Left lung (tissue), 4 donors: ENCODE measurements at regions not wholly inside any gene's neighbourhood (a gene's known extent, or its start where the extent isn't known, plus 50 kb on each side); places are given as distances from the start of the nearest gene placed in this dataset.

Experiments
- ATAC-seq: fragments of 200-7000 bp; cut with Tn5 transposase; one replicate; pipeline ENCODE4 v1.9.1; 2020; ENCODE audit warnings: moderate library complexity
- DNase-seq, 4 donors: peaks; one replicate each; pipeline ENCODE4 v3.0.0-alpha.2; 2013 to 2020
- H3K27ac ChIP-seq, 2 donors: fragments of 200-600 bp; sonication (generic) in 1 of 2; one replicate each; pipeline versions ENCODE4 v1.5.0 to v1.8.0; 2020 to 2021
- H3K27me3 ChIP-seq, 2 donors: fragments of 200-600 bp; sonication (generic) in 1 of 2; one replicate each; pipeline versions ENCODE4 v1.5.0 to v1.8.0; 2020 to 2021
- H3K36me3 ChIP-seq, 2 donors: fragments of 200-600 bp; sonication (generic) in 1 of 2; one replicate each; pipeline versions ENCODE4 v1.5.0 to v1.8.0; 2020 to 2021
- H3K4me1 ChIP-seq, 2 donors: fragments of 200-600 bp; one replicate each; pipeline ENCODE4 v1.8.0; 2021
- H3K4me3 ChIP-seq, 2 donors: fragments of 200-600 bp; sonication (generic) in 1 of 2; one replicate each; pipeline versions ENCODE4 v1.5.0 to v1.8.0; 2020 to 2021; ENCODE audit warnings: mild to moderate bottlenecking in 1 of 2
- H3K9me3 ChIP-seq, 2 donors: fragments of 200-600 bp; sonication (generic) in 1 of 2; one replicate each; pipeline versions ENCODE4 v1.5.0 to v1.8.0; 2020 to 2021
- CTCF ChIP-seq, 2 donors: fragments of 200-600 bp; sonication (generic) in 1 of 2; IDR thresholded peaks; one replicate each; pipeline versions ENCODE4 v1.5.0 to v1.8.0; 2021; ENCODE audit warnings: antibody characterized with exemption in 2 of 2
- intact Hi-C, 2 donors: fragments of 100-400 bp; cut with DNase I; formaldehyde crosslinking; loops; one replicate each; pipeline versions ENCODE4 v1.11.2 to v1.14.2; 2022
- donor health status: DM: no; HTN: yes; CAD: no.
- donor health status: DM: no; HTN: no; CAD: no.

DNA sequence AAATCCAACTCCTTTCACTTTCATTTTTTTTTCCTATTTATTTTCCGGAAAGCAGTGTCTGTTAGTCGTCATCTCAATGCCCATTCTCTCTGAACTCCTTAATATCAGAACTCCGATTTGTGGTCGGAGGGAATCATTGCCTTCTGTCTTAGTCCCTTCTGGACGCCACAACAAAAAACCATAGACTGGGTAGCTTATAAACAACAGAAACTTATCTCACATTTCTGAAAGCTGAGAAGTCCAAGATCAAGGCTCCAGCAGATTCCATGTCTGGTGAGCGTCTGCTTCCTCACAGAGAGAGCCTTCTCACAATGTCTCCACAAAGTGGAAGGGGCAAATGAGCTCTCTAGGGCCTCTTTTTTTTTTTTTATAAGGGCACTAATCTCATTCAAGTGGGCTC lies 296.6 kb upstream of the CDH11 start:
- Histone ChIP-seq H3K27ac (no peak overlapping the region), H3K4me3 (no peak overlapping the region), H3K4me1 (no peaks in the 10 kb centered on the region), H3K36me3 (no peaks in the 10 kb centered on the region), H3K9me3 (no peaks in the 10 kb centered on the region), H3K27me3 (no peaks in the 10 kb centered on the region)
- TF ChIP-seq CTCF (IDR thresholded peaks at IDR 0.05): no peak
- intact Hi-C loops: no loop called here
- ATAC-seq (no peak), DNase-seq (no peak)

DNA sequence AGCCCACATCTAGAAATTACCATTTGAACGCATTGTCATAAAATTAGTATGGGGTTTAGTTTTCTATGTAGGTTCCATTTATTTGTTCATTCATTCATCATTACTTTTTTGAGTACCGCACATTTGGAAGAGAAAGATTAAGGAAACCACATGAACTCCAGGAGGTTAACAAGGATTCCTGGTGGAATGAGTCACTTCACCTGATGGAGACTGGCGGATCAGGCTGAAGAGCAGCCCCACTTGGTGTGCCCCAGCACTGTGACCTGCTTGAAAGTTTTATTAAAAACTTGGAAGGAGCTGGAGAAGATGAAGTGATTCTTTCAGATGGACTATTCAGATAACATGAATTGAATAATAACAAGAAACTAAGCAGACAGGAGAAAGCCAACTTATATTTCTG lies 293.6 kb upstream of the CDH11 start:
- intact Hi-C loops: no loop called here
- ATAC-seq: peak; percentile 24

GRCh38 chr16:65414284-65414984 lies 292.6 kb upstream of the CDH11 start:
- H3K27me3 ChIP-seq: no peaks in the 10 kb centered on the region
- TF ChIP-seq CTCF (IDR thresholded peaks at IDR 0.05): no peak
- ATAC-seq (peak; percentile 51), DNase-seq (no peak)
- H3K4me3 ChIP-seq: no peak overlapping the region
- H3K27ac ChIP-seq: no peak overlapping the region
- no peaks in the 10 kb centered on the region for H3K4me1 ChIP-seq
- no peaks in the 10 kb centered on the region for H3K9me3 ChIP-seq
- intact Hi-C loops: no loop called here
- H3K36me3 ChIP-seq: no peaks in the 10 kb centered on the region

More for the DNA sequence above, 293.6 kb upstream of the CDH11 start:
- Histone ChIP-seq H3K27ac (no peak overlapping the region), H3K36me3 (no peaks in the 10 kb centered on the region), H3K4me3 (no peak overlapping the region), H3K9me3 (no peaks in the 10 kb centered on the region), H3K4me1 (no peaks in the 10 kb centered on the region), H3K27me3 (no peaks in the 10 kb centered on the region)
- no peak for DNase-seq
- no peak for TF ChIP-seq CTCF (IDR thresholded peaks at IDR 0.05)

DNA sequence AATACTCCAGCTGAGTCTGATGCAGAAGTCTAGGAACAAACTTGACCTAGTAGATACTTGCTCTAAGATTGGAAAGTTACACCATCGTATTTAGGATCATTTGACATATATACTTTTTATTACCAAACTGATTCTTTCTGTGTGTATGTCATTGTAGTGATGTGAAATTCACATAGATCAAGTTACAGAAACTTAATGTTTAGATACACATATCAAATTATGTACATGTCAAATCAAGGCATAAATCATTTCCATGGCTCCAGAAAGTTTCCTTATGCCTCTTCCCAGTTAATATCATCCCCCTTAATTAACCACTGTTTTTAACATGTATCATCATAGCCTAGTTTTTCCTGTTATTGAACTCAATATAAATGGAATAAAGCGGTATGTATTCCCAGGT lies 292.0 kb upstream of the CDH11 start:
- DNase-seq (no peak), ATAC-seq (no peak)
- intact Hi-C loops: no loop called here
- Histone ChIP-seq H3K4me1 (no peaks in the 10 kb centered on the region), H3K27ac (no peak overlapping the region), H3K4me3 (no peak overlapping the region), H3K27me3 (no peaks in the 10 kb centered on the region), H3K36me3 (no peaks in the 10 kb centered on the region), H3K9me3 (no peaks in the 10 kb centered on the region)
- no peak for TF ChIP-seq CTCF (IDR thresholded peaks at IDR 0.05)

GRCh38 chr16:65410801-65411200 lies 288.9 kb upstream of the CDH11 start:
- Histone ChIP-seq H3K27me3 (no peaks in the 10 kb centered on the region), H3K9me3 (no peaks in the 10 kb centered on the region), H3K4me1 (no peaks in the 10 kb centered on the region), H3K4me3 (no peak overlapping the region), H3K36me3 (no peaks in the 10 kb centered on the region), H3K27ac (no peak overlapping the region)
- ATAC-seq: no peak
- TF ChIP-seq CTCF (IDR thresholded peaks at IDR 0.05): no peak
- intact Hi-C loops: no loop called here
- no peak for DNase-seq
